Activated naive CD8-positive, alpha-beta T cell treated with anti-CD3 and anti-CD28 coated beads, Interleukin-2, amount 50 U/mL, for 24 hours (primary cell): ENCODE measurements at regions not wholly inside any gene's neighbourhood (a gene's known extent, or its start where the extent isn't known, plus 50 kb on each side); places are given as distances from the start of the nearest gene placed in this dataset.

Experiments used
- ATAC-seq: fragments of 150-1000 bp; cut with Tn5 transposase; one replicate; pipeline ENCODE4 v1.10.0; 2021
- DNase-seq: peaks from one replicate; pipeline ENCODE4 v3.0.0; 2021
- H3K27ac Mint-ChIP-seq: one replicate; pipeline ENCODE4 v1.8.0; 2021; ENCODE audit warnings: mild to moderate bottlenecking, mixed read lengths
- H3K27me3 Mint-ChIP-seq: one replicate; pipeline ENCODE4 v1.8.0; 2021; ENCODE audit warnings: mixed read lengths
- H3K36me3 Mint-ChIP-seq: one replicate; pipeline ENCODE4 v1.8.0; 2021; ENCODE audit warnings: low read depth, mixed read lengths
- H3K4me1 Mint-ChIP-seq: one replicate; pipeline ENCODE4 v1.8.0; 2021; ENCODE audit warnings: mixed read lengths
- H3K4me3 Mint-ChIP-seq: one replicate; pipeline ENCODE4 v1.8.0; 2021; ENCODE audit warnings: mild to moderate bottlenecking, moderate library complexity, mixed read lengths
- H3K9me3 Mint-ChIP-seq: one replicate; pipeline ENCODE4 v1.8.0; 2021; ENCODE audit warnings: mixed read lengths

GRCh38 chr14:82511399-82511798 is 977.7 kb upstream of the SEL1L start:
- Mint-ChIP-seq H3K4me1 (no peaks in the 10 kb centered on the region), H3K9me3 (no peaks in the 10 kb centered on the region), H3K27me3 (no peaks in the 10 kb centered on the region), H3K36me3 (no peaks in the 10 kb centered on the region), H3K4me3 (no peak overlapping the region), H3K27ac (no peak overlapping the region)
- no peak for ATAC-seq
- DNase-seq: no peak

- Mint-ChIP-seq H3K27me3 (no peaks in the 10 kb centered on the region), H3K9me3 (peaks cover 30% of the 10 kb centered on the region), H3K4me1 (no peaks in the 10 kb centered on the region), H3K27ac (no peak overlapping the region), H3K36me3 (no peaks in the 10 kb centered on the region), H3K4me3 (no peak overlapping the region)
- no peak for ATAC-seq
- DNase-seq: no peak
Observed at GRCh38 chr14:82520765-82521164, 987.1 kb upstream of the SEL1L start.

GRCh38 chr14:82521191-82521590 is 987.5 kb upstream of the SEL1L start:
- no peak for ATAC-seq
- H3K27me3 Mint-ChIP-seq: no peaks in the 10 kb centered on the region
- no peaks in the 10 kb centered on the region for H3K36me3 Mint-ChIP-seq
- H3K4me1 Mint-ChIP-seq: no peaks in the 10 kb centered on the region
- H3K4me3 Mint-ChIP-seq: no peak overlapping the region
- peaks cover 30% of the 10 kb centered on the region for H3K9me3 Mint-ChIP-seq
- no peak overlapping the region for H3K27ac Mint-ChIP-seq
- no peak for DNase-seq

- no peaks in the 10 kb centered on the region for H3K27me3 Mint-ChIP-seq
- peaks cover 28% of the 10 kb centered on the region for H3K9me3 Mint-ChIP-seq
- no peak for ATAC-seq
- no peak overlapping the region for H3K27ac Mint-ChIP-seq
- no peak for DNase-seq
- H3K4me3 Mint-ChIP-seq: no peak overlapping the region
- no peaks in the 10 kb centered on the region for H3K36me3 Mint-ChIP-seq
- no peaks in the 10 kb centered on the region for H3K4me1 Mint-ChIP-seq
Observed at GRCh38 chr14:82528016-82528415, 994.4 kb upstream of the SEL1L start.

GRCh38 chr14:82533351-82533750 is 999.7 kb upstream of the SEL1L start:
- no peak for DNase-seq
- Mint-ChIP-seq H3K4me1 (no peaks in the 10 kb centered on the region), H3K27me3 (no peaks in the 10 kb centered on the region), H3K36me3 (no peaks in the 10 kb centered on the region), H3K4me3 (no peak overlapping the region), H3K27ac (no peak overlapping the region), H3K9me3 (peaks cover 17% of the 10 kb centered on the region)
- no peak for ATAC-seq

- no peak for DNase-seq
- H3K36me3 Mint-ChIP-seq: no peaks in the 10 kb centered on the region
- H3K4me1 Mint-ChIP-seq: no peaks in the 10 kb centered on the region
- H3K9me3 Mint-ChIP-seq: peaks cover 15% of the 10 kb centered on the region
- ATAC-seq: no peak
- no peak overlapping the region for H3K4me3 Mint-ChIP-seq
- H3K27me3 Mint-ChIP-seq: no peaks in the 10 kb centered on the region
- no peak overlapping the region for H3K27ac Mint-ChIP-seq
Observed at GRCh38 chr14:82536566-82536965, 1002.9 kb upstream of the SEL1L start.

- H3K36me3 Mint-ChIP-seq: no peaks in the 10 kb centered on the region
- H3K9me3 Mint-ChIP-seq: peaks cover 16% of the 10 kb centered on the region
- DNase-seq (no peak), ATAC-seq (no peak)
- no peaks in the 10 kb centered on the region for H3K27me3 Mint-ChIP-seq
- no peaks in the 10 kb centered on the region for H3K4me1 Mint-ChIP-seq
- no peak overlapping the region for H3K4me3 Mint-ChIP-seq
- H3K27ac Mint-ChIP-seq: no peak overlapping the region
Observed at GRCh38 chr14:82537831-82538230, 1004.2 kb upstream of the SEL1L start.

- no peaks in the 10 kb centered on the region for H3K27me3 Mint-ChIP-seq
- peaks cover 17% of the 10 kb centered on the region for H3K9me3 Mint-ChIP-seq
- H3K4me1 Mint-ChIP-seq: no peaks in the 10 kb centered on the region
- H3K36me3 Mint-ChIP-seq: no peaks in the 10 kb centered on the region
- DNase-seq (no peak), ATAC-seq (no peak)
- no peak overlapping the region for H3K4me3 Mint-ChIP-seq
- no peak overlapping the region for H3K27ac Mint-ChIP-seq
Observed at GRCh38 chr14:82546401-82546800, 1012.7 kb upstream of the SEL1L start.

- Mint-ChIP-seq H3K4me1 (no peaks in the 10 kb centered on the region), H3K4me3 (no peak overlapping the region), H3K27me3 (no peaks in the 10 kb centered on the region), H3K36me3 (no peaks in the 10 kb centered on the region), H3K9me3 (peaks cover 17% of the 10 kb centered on the region), H3K27ac (no peak overlapping the region)
- DNase-seq (no peak), ATAC-seq (no peak)
Observed at GRCh38 chr14:82549306-82549990, 1015.8 kb upstream of the SEL1L start.

GRCh38 chr14:82562881-82563280 is 1029.2 kb upstream of the SEL1L start:
- no peaks in the 10 kb centered on the region for H3K4me1 Mint-ChIP-seq
- H3K9me3 Mint-ChIP-seq: peaks cover 16% of the 10 kb centered on the region
- no peak overlapping the region for H3K27ac Mint-ChIP-seq
- H3K36me3 Mint-ChIP-seq: no peaks in the 10 kb centered on the region
- no peak for ATAC-seq
- H3K27me3 Mint-ChIP-seq: no peaks in the 10 kb centered on the region
- DNase-seq: no peak
- no peak overlapping the region for H3K4me3 Mint-ChIP-seq

GRCh38 chr14:82565825-82566224 is 1032.2 kb upstream of the SEL1L start:
- DNase-seq: no peak

GRCh38 chr14:82587226-82587625 is 1053.6 kb upstream of the SEL1L start:
- Mint-ChIP-seq H3K4me3 (no peak overlapping the region), H3K27ac (no peak overlapping the region), H3K27me3 (no peaks in the 10 kb centered on the region), H3K4me1 (no peaks in the 10 kb centered on the region), H3K36me3 (no peaks in the 10 kb centered on the region), H3K9me3 (peaks cover 15% of the 10 kb centered on the region)
- ATAC-seq (no peak), DNase-seq (no peak)

More at GRCh38 chr14:82565825-82566224, 1032.2 kb upstream of the SEL1L start:
- no peak overlapping the region for H3K4me3 Mint-ChIP-seq
- no peaks in the 10 kb centered on the region for H3K4me1 Mint-ChIP-seq
- H3K9me3 Mint-ChIP-seq: peaks cover 22% of the 10 kb centered on the region
- no peak overlapping the region for H3K27ac Mint-ChIP-seq
- no peaks in the 10 kb centered on the region for H3K36me3 Mint-ChIP-seq
- H3K27me3 Mint-ChIP-seq: no peaks in the 10 kb centered on the region
- ATAC-seq: no peak

GRCh38 chr14:82595466-82595865 is 1061.8 kb upstream of the SEL1L start:
- no peaks in the 10 kb centered on the region for H3K36me3 Mint-ChIP-seq
- no peak for DNase-seq
- H3K4me1 Mint-ChIP-seq: no peaks in the 10 kb centered on the region
- peaks cover 15% of the 10 kb centered on the region for H3K9me3 Mint-ChIP-seq
- no peak overlapping the region for H3K27ac Mint-ChIP-seq
- no peak for ATAC-seq
- H3K4me3 Mint-ChIP-seq: no peak overlapping the region
- no peaks in the 10 kb centered on the region for H3K27me3 Mint-ChIP-seq

GRCh38 chr14:82602794-82603193 is 1069.1 kb upstream of the SEL1L start:
- H3K4me3 Mint-ChIP-seq: no peak overlapping the region

GRCh38 chr14:82604819-82605218 is 1071.2 kb upstream of the SEL1L start:
- DNase-seq: no peak
- H3K4me1 Mint-ChIP-seq: no peaks in the 10 kb centered on the region
- no peak overlapping the region for H3K27ac Mint-ChIP-seq
- ATAC-seq: no peak
- no peaks in the 10 kb centered on the region for H3K36me3 Mint-ChIP-seq
- no peak overlapping the region for H3K4me3 Mint-ChIP-seq
- H3K27me3 Mint-ChIP-seq: no peaks in the 10 kb centered on the region
- H3K9me3 Mint-ChIP-seq: peaks cover 7% of the 10 kb centered on the region

More at GRCh38 chr14:82602794-82603193, 1069.1 kb upstream of the SEL1L start:
- no peaks in the 10 kb centered on the region for H3K36me3 Mint-ChIP-seq
- H3K4me1 Mint-ChIP-seq: no peaks in the 10 kb centered on the region
- H3K27ac Mint-ChIP-seq: no peak overlapping the region
- H3K27me3 Mint-ChIP-seq: no peaks in the 10 kb centered on the region
- DNase-seq (no peak), ATAC-seq (no peak)
- H3K9me3 Mint-ChIP-seq: peaks cover 9% of the 10 kb centered on the region
